Thyroid gland (tissue), 4 donors: ENCODE measurements at regions not wholly inside any gene's neighbourhood (a gene's known extent, or its start where the extent isn't known, plus 50 kb on each side); places are given as distances from the start of the nearest gene placed in this dataset.

Experiments
- POLR2A ChIP-seq, 2 donors: fragments of 450-650 bp; IDR thresholded peaks; one replicate each; pipeline ENCODE4 v1.6.1; 2017; ENCODE audit warnings: antibody characterized with exemption in 2 of 2, mild to moderate bottlenecking in 2 of 2, moderate library complexity in 1 of 2
- TF ChIP-seq, protein P1 (sequence below), 6 experiments: fragments of 200-600 bp in 3 of 6; fragments of 450-650 bp in 3 of 6; sonication (generic) in 3 of 6; IDR thresholded peaks; one replicate each; pipeline ENCODE4 v1.5.1; 2016 to 2019; ENCODE audit warnings: antibody characterized with exemption in 6 of 6, mild to moderate bottlenecking in 2 of 6, inconsistent platforms in 1 of 6, moderate library complexity in 1 of 6

DNA sequence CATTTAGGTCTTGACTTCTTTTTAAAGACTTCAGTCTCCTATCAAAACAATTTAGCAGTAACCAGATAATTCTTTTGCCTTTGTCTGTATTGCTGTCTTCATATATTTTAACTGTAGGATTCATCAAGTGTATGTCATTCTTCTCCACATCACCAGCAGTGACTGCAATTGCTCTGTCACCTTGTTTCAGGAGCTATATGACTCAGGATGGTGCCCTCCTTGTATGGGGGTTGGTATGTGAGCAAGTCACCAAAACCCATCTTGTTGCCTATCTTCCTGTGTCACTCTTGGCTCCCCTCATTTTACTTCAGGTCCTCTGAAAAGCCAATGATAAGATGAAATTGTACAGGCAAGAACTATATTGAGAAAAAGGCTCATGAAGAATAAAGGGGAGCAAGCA lies 256.9 kb upstream of the LUZP2 start:
- TF ChIP-seq, protein P1, sequence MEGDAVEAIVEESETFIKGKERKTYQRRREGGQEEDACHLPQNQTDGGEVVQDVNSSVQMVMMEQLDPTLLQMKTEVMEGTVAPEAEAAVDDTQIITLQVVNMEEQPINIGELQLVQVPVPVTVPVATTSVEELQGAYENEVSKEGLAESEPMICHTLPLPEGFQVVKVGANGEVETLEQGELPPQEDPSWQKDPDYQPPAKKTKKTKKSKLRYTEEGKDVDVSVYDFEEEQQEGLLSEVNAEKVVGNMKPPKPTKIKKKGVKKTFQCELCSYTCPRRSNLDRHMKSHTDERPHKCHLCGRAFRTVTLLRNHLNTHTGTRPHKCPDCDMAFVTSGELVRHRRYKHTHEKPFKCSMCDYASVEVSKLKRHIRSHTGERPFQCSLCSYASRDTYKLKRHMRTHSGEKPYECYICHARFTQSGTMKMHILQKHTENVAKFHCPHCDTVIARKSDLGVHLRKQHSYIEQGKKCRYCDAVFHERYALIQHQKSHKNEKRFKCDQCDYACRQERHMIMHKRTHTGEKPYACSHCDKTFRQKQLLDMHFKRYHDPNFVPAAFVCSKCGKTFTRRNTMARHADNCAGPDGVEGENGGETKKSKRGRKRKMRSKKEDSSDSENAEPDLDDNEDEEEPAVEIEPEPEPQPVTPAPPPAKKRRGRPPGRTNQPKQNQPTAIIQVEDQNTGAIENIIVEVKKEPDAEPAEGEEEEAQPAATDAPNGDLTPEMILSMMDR (IDR thresholded peaks at IDR 0.05): no peak
- TF ChIP-seq POLR2A (IDR thresholded peaks at IDR 0.05): no peak
